ENCODE measurements at regions not wholly inside any gene's neighbourhood (a gene's known extent, or its start where the extent isn't known, plus 50 kb on each side); places are given as distances from the start of the nearest gene placed in this dataset.

- no peak for TF ChIP-seq GATA2 (IDR thresholded peaks at IDR 0.05; ENCODE audit: low read depth, low read length)
- no peak for TF ChIP-seq GATA3 (IDR thresholded peaks at IDR 0.05; ENCODE audit: low read depth, low read length)
Measured at GRCh38 chr12:108409481-108409880, 70.4 kb upstream of the CMKLR1 start.

All from SH-SY5Y (cell line).